Stimulated activated CD8-positive, alpha-beta memory T cell treated with anti-CD3 and anti-CD28 coated beads, Interleukin-7, amount 100 ng/mL, for 48 hours (primary cell): ENCODE measurements at regions not wholly inside any gene's neighbourhood (a gene's known extent, or its start where the extent isn't known, plus 50 kb on each side); places are given as distances from the start of the nearest gene placed in this dataset.

Experiments used
- DNase-seq, 2 donors: peaks; one replicate each; pipeline ENCODE4 v3.0.0-alpha.2; 2020; ENCODE audit warnings: low read depth in 1 of 2; ENCODE audit errors: extremely low read depth in 1 of 2

DNA sequence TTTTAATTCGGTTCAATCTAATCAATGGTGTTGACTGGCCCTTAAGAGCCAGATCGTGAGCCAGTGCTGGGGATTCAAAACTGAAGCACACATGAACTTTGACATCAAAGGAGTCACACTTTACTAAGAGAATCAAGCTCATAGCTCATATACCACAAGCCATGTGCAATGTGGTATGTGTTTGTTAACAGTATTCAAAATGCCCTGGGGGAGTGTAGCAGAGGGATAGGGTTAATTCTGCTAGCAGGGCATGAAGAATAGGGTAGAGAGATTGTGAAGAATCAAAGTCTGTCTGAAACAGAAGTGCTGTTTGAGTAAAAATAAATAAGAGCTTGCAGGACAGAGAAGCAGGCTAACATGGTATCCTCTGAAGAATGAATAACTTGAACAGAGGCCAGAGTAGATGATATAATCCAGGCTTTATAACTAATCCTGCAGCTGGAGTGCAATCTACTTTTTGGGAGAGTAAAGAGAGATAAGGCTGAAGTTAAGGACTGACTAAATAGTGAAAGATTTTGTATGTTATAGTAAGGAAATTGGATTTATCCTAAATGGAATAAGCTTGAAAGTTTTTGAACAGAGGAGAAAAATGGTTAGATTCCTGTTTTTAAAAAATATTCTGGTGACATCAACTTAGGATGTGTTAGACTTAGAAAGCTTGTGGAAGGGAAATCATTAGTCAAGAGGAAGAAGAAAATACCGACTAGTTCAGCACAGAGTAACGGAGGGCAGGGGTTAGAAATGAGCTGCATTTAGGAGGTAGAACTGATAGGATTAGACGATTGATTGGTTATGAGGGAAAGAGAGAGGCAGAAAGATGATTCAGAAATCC, 292.0 kb downstream of the NFKBIZ start:
- DNase-seq: no peak

DNA sequence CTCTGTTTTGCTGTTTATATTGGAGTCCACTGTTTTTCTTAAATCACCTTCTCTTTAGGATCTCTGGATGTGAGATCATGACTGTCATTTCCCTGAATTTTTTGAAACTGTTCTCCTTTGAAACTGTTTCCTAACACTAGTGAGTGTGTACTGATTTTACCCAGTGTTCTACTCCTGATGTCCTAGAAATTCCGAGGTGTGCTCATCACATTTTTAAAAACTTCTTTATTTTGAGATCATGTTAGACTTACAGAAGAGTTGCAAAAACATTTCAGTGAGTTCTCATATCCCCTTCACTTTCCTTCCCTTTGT, 292.6 kb downstream of the NFKBIZ start:
- no peak for DNase-seq

DNA sequence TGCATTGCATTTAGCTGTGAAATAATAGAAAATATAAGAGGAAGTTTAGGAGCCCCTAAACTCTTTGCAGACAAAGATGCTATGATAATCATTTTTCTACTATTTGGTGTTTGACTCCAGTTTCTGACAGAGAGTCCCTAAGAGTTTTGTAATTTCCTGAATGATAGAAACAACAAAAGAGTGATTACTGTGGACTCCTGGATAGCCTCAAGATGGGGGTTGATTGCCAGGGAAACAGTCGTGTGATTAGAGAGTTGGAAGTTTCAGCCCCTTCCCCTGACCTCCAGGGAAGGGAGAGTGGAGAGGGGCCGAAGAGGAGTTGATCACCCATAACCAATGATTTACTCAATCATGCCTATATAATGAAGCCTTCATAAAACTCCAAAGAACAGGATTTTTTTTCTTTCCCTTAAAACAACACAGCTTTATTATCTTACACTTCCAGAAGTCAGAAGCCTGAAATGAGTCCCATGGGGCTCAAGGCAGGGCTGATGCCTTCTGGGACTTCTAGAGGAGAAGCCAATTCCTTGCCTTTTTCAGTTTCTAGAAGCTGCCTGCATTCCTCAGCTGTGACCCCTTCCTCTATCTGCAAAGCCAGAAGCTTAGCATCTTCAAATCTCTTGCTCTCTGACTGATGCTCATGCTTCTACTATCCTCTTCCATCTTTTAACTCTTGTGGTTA, 292.3 kb upstream of the ZPLD1 start:
- DNase-seq: no peak

DNA sequence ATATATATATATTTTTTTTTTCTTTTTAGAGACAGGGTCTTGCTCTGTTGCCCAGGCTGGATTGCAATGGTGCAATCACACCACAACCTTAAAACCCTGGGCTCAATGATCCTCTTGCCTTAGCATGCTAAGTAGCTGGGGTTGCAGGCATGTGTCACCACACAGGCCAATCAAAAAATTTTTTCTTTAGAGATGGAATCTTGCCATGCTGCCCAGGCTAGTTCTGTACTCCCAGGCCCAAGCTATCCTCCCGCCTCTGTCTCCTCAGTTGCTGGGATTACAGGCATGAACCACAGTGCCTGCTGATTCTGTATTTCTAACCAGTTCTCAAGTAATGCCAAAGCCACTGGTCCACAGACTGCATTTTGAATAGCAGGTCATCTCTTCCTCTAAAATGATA, 291.3 kb upstream of the ZPLD1 start:
- DNase-seq: no peak

DNA sequence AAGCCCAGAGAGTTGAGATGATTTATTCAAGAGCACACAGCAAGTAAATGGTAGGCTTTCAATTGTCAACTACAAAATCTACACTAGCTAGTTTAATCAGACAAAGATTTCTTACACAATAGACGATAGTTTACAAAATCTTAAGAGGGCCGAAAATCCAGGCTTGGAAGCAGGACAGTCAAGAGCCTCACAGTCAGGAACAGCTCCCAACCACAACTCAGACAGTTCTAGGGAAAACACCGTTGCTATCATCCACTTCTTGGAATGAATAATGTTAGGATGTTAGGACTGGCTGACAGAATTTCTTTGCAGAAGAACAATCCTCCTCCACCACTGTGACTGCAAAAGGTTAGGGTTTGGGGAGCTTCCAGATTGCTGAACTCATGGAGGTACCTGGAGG, 290.8 kb upstream of the ZPLD1 start:
- DNase-seq: no peak

DNA sequence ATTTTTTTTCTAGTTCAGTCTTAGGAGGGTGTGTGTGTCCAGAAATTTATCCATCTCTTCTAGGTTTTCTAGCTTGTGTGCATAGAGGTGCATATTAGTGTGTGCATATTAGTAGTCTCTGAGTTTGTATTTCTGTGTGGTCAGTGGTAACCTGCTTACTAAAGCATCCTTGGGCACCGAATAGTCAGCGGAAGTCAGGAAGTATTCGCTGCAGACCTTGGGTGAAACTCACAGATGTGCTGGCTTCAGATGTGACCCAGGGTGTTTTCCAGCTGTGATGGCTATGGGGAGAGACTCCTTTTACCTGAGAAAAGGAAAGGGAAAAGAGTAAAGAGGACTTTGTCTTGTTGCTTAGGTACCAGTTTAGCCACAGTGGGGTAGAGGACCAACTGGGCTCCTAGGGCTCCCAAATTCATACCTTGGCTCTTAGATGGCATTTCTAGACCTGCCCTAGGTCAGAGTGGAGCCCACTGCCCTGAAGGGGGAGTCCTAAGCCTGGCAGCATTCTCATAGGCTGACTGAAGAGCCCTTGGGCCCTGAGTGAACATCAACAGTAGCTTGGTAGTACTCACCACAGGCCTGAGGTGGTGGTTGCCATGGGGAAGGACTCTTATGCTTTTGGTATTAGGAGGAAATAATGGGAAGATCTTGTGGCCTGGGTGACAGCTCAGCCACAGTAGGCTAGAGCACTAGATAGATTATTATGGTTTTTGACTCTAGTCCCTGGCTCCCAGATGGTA, 286.0 kb upstream of the ZPLD1 start:
- DNase-seq: no peak

DNA sequence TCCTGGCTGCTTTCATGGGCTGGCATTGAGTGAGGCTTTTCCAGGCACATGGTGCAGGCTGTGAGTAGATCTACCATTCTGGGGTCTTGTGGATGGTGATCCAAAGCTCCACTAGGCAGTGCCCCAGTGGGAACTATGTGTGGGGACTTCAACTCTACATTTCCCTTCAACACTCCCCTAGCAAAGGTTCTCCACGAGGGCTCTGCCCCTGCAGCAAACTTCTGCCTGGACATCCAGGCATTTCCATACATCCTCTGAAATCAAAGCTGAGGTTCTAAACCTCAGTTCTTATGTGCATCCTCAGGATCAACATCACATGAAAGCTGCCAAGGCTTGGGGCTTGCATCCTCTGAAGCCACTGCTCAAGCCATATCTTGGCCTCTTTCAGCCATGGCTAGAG, 282.9 kb upstream of the ZPLD1 start:
- DNase-seq: no peak

DNA sequence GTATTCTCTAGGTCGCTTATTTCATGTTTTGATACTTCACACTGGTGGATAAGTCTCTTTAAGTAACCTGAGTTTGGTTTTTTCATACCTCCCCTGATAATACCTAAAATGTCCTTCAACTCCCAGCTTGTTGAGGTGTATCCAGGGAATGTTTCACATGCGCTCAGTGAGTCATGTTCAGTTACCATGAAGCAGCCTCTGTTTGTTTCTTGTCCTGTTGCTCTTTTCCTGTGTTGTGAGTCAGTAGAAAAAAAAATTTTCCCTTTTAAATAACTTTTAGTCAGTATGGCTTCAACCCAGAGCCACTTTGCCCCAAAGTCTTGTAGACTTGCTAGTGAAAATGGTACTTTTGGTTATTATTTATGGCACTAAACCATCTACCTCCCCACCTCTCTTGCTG, 278.4 kb upstream of the ZPLD1 start:
- no peak for DNase-seq

DNA sequence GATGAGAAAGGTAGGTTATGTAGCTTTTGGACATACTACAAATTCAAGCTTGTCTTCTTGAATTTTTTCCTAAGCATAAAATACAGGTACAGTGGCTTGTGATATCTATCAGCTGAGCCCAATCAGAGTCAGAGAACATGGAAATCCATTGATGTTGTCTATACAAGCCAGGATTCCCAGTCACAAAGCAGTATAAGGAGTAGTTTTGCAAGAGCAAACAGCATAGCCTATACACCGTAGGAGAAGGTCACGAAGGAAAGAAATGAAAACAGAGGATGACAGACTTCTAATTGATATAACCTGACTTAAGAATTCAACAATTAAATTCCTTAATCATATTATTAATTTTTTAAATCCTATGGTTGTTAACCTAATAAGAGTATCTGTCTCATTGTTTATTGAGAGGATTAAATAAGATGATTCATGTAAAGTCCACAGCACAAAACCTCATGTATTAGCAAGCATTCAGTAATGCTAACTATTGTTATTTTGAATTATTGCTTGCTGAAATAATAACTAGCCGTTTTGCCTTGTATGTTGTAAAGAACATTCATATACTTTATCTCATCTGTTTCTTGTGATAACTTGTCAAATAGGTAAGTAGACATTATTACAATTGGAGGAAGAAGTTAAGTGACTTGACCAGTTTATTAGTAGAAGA, 276.6 kb upstream of the ZPLD1 start:
- no peak for DNase-seq

DNA sequence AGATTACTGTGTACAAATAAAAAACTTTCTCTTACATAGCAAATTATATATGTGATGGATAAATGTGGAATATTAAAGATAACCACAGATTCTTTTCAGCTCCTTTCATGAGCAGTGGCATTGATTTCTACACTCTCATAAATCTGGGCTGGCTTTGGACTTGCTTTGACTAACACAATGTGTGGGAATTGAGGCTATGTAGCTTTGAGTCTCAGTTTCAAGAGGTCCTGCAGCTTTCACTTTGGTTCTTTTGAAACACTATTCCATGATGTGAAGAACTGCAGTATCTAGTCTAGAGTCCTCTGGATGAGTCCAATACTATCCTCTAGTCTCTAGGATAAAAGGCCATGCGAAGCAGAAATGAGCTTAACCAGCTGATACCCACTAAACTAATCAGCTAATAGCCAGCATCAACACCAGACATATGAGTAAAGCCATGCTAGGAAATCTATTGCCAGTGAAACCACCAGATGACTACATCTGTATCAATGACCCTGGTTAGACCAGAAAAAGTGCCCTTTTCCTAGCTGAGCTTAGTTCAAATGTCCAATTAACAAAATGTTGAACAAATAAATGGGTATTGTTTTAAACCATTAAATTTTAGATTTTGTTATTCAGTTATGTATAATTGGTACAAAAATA, 274.9 kb upstream of the ZPLD1 start:
- no peak for DNase-seq

DNA sequence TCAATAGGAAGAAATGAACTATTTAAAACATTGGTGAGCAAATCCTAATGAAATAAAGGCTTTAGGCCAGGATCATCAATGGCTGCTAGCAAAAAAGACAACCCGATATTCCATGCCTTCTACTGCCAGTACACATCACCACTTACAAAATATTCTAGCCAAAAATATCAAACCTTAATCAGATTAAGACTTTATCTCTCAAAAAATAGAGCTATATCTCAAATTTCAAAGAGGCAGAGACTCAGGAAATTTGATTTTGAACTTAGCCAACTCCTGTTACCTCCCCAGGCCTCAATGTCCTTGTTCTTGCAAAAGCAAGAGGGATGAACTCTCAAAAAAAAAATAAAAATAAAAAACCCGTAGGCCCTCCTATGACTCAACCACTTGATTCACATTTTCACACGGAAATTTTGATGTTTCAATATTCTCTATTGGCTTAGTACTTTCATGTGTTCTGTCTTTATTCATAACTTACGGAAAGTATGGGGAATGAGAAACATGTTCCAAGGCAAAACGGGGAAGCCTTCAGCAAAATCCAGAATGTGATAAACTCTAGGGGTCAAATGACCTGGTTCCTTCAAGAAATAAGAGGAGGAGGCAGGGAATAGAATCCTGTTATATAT, 273.3 kb upstream of the ZPLD1 start:
- DNase-seq: no peak

DNA sequence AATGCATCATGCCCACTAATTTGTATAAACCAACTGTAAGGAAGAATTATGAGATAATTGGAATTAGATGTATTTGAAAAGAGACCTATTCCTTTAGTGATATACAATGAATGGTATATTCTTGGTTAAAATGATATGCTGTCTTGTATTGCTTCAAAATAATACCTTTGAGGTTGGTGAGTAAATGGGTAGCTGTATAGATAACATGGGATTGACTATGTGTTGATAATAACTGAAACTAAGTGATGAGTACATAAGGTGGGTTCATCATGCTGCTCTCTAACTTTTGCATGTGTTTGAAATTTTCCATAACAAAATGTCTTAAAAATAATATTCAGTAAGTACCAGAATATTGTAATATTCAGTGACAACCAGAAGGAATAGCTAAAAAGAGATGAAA, 272.6 kb upstream of the ZPLD1 start:
- no peak for DNase-seq

DNA sequence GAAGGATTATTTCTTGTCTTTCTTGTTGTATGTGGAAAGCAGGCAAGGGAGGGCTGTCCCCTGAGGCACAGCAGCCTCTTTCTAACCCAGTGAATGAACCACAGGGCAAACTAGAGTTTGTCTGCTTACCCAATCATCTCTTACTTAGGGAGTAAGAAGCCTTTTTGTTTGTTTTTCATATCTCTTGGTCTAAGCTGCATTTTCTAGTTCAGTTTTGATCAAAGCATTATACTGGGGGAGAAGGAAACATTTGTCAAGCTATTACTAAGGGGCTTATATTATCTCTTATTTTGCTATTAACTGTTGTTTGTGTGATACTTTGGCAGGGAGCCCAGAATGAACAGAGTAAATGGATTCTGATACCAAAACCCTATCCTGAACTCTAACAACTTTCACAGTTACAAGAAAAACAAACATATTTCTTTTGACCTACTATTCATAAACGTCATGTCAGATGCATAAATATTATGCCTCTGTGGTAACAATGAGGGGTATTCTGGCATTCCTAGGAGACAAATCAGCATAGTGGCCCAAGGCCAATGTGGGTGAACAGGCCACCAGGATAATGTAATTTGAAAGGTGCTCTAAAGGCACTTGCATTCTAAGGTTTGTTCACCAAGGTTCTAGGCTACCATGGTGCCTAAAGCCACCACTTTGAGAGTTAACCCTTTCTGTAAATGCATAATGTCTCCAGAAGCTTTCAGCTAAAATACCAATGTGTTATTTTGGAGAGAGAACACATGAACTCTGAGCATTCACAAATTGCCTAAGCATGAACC, 271.6 kb upstream of the ZPLD1 start:
- DNase-seq: no peak

DNA sequence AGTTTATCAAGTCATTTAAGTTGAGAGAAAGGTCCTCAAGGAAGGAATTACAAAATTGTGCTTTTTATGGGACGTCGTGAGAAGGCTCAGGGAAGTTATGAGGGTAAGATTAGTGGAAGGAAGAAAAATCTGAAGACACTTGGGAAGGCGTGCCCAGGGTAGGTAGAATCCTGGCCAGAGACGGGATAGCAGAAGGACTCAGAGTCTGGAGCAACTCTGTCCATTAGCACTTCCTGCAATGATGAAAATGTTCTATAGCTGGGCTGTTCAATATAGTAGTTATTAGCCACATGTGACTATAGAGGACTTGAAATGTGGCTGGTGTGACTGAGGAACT, 271.0 kb upstream of the ZPLD1 start:
- no peak for DNase-seq

DNA sequence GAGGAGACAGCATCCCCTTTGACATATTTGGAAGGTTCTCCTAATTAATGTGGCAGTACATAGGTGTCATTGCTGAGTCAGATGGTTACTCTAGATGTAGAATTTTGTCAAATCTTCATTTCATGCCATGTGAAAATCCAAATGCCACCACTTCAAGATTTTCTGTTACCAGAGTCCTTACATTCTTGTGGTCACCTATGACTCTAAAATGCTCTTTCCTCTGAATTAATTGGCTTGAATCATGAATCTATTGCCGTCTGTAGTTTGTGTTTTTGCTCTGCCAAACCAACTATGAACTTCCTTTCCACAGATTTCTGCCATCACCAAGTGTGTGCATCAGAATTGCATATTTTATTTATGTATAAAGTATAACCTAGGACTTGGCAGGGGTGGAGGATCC, 269.4 kb upstream of the ZPLD1 start:
- no peak for DNase-seq

DNA sequence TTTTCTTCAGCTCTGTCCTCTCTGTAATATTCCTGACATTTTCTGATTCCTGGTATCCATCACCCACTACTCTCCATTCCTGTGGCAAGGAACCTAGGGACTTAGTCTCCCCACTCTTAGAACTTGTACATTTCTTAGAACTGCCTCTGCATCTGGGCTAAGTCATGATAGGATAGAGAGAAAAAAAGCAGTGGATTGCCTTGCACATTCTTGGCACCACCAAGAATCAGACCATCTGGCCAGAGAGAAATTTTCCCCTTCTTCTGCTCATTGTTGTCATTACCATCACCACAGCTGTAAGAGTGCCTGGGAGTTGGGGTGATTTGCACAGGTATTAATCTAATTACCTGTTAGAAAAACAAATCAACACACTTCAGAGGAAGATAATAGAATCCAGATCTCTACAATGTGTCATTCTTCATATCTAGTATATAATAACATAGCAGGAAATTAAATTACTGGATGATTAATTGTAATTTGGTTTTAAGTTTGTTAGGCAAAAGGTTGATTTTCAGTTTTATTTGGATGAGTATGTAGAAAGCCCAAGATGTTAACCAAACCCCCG, 264.8 kb upstream of the ZPLD1 start:
- DNase-seq: no peak

DNA sequence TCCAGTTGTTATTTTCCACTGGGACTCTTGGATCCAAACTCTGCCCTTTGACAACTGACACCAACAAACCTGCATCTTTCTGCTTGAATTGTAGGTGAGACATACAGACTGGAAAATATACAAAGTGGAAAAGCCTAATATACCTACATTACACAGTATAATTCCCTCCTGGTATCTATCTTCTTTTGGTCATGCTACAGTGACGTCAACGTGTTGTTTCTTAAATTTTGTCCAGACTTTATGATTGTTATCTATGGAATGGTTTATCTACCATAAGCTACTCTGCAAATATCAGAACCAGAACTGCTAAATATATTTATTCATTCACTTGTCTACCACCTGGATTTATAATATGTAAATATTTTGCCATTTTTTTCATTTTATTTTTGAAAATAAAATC, 264.3 kb upstream of the ZPLD1 start:
- no peak for DNase-seq

DNA sequence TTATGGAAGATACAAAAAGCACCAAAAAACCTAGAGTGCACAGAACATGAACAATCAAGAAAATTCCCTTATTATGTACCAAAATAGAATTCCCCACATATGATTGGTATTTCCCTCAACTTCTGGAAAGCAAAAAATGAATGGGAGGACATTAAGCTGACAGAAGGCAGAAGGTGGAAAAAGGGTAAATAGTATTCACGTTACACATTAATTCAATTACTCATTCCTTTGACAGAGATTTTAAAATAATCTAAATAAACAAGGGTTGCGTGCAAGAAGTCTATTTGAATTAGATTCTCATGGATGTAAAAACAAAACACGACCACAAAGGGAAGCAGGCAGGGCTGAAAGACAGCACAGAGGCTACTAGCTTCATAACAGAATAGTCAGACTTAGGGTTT, 260.5 kb upstream of the ZPLD1 start:
- DNase-seq: no peak

DNA sequence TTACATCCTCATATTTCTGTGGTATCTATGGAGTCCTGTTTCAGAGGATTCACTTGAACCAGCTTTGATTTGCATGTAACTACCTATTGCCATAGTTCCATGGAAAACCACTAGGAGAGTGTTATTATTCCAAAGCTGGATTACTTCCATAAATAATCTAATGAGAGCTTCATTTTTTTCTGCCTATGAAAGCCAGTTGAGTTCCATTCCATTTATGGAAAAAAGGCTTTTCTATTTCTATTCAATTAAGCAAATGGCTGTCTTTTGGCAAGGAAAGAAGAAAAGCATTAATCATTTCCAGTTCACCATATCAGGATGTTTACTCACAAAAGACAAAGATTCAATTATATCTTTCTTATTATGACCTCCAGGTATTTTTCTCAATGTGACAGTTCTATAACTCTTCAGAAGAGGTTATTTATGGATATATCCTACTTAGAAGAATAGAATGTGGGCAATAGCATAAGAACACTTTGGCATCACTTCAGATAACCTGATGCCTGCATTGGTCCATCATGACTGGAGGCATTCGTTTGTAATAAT, 259.9 kb upstream of the ZPLD1 start:
- DNase-seq: no peak
